ENCODE measurements at regions not wholly inside any gene's neighbourhood (a gene's known extent, or its start where the extent isn't known, plus 50 kb on each side); places are given as distances from the start of the nearest gene placed in this dataset.

- no peak for DNase-seq (ENCODE audit: low spot score)
Measured at GRCh38 chr7:80991654-80992053, 72.8 kb upstream of the SEMA3C start.

GRCh38 chr7:80984619-80985018 lies 65.8 kb upstream of the SEMA3C start:
- no peak for DNase-seq (ENCODE audit: low spot score)

- DNase-seq (ENCODE audit: low spot score), result no peak
Measured at GRCh38 chr7:80981405-80981804, 62.6 kb upstream of the SEMA3C start.

GRCh38 chr7:80977751-80978150 lies 58.9 kb upstream of the SEMA3C start:
- DNase-seq (ENCODE audit: low spot score), result no peak

DNA sequence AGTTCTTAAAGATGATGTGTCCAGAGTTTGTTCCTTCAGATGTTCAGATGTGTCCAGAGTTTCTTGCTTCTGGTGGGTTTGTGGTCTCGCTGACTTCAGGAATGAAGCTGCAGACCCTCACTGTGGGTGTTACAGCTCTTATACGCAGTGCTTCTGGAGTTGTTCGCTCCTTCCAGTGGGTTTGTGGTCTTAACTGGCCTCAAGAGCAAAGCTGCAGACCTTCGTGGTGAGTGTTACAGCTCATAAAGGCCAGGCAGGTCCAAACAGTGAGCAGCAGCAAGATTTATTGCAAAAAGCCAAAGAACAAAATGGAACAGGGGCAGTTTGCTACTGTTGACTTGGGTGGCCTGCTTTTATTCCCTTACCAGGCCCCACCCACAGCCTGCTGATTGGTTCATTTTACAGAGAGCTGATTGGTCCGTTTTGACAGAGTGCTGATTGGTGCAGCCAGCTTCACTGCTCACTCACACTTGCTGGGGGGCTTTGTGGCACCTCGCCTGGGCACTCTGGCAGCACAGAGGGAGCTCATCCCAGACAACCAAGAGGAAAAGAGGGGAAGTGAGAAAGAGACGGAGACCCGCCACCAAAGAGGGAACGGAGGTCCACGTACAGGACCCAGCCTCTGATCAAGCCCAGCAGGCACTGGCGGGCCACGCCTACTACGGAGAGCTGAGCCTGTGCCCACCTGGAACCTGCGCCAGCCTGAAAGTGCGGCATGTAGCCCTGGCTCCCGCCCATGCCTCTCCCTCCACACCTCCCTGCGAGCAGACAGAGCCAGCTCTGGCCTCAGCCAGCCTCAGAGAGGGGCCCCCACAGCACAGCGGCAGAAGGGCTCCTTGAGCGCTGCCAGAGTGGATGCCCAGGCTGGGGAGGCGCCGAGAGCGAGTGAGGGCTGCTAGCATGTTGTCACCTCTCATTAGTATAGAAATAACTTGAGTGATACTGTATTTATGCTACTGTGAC lies 55.8 kb upstream of the SEMA3C start:
- DNase-seq (ENCODE audit: low spot score), result no peak

DNA sequence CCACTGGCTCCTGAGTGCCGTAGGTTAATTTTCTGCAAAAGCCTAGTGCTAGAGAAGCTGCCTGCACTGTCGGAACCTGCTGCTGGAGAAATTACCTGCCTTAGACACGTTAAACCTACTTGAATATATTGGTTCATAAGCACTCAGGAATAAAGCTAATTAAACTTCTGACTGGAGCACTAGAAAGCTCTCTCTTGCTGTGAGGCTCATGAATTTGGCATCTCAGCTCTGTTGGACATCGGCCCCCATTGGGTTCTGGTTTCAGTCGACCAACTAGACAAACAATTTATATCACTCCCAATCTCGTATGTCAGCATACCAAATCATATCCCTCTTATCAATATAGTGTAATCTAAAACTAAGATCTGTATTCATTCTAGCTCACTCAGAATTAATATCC lies 52.4 kb upstream of the SEMA3C start:
- no peak for DNase-seq (ENCODE audit: low spot score)
